Pancreas (tissue), 10 donors: ENCODE measurements at regions not wholly inside any gene's neighbourhood (a gene's known extent, or its start where the extent isn't known, plus 50 kb on each side); places are given as distances from the start of the nearest gene placed in this dataset.

ENCODE experiments used
- ATAC-seq, 4 donors: fragments of 200-7000 bp; cut with Tn5 transposase; one replicate each; pipeline versions ENCODE4 v1.8.0 to v1.9.1; 2020; ENCODE audit warnings: mild to moderate bottlenecking in 4 of 4, moderate library complexity in 4 of 4
- DNase-seq, 6 donors: peaks; one replicate each; pipeline ENCODE4 v3.0.0-alpha.2; 2020
- FAIRE-seq: peaks from 2 replicates; lab custom pipeline; 2012; peaks lifted over from hg19 to GRCh38; lab: Jason Lieb, UNC
- H3K27ac ChIP-seq, 4 donors: fragments of 200-600 bp; sonication (generic); 1 replicate in 3 of 4; 2 replicates in 1 of 4; pipeline versions ENCODE4 v1.5.0 to v1.8.0; 2020
- H3K27me3 ChIP-seq, 4 donors: fragments of 200-600 bp; one replicate each; pipeline ENCODE4 v1.8.0; 2021
- H3K36me3 ChIP-seq, 3 donors: fragments of 200-600 bp; sonication (generic) in 1 of 3; one replicate each; pipeline versions ENCODE4 v1.5.0 to v1.8.0; 2020 to 2021
- H3K4me1 ChIP-seq, 3 donors: fragments of 200-600 bp; one replicate each; pipeline ENCODE4 v1.8.0; 2021
- H3K4me3 ChIP-seq, 4 donors: fragments of 200-600 bp; sonication (generic) in 2 of 4; one replicate each; pipeline versions ENCODE4 v1.5.0 to v1.8.0; 2020 to 2021
- H3K9me3 ChIP-seq, 4 donors: fragments of 200-600 bp; one replicate each; pipeline ENCODE4 v1.8.0; 2021
- CTCF ChIP-seq, 4 donors: fragments of 200-600 bp; sonication (generic) in 3 of 4; IDR thresholded peaks; one replicate each; pipeline versions ENCODE4 v1.5.0 to v1.8.0; 2021; ENCODE audit warnings: antibody characterized with exemption in 4 of 4
- WGBS, 2 donors: extraction: QIAGEN DNeasy Blood & Tissue Kit; methylation state at CpG; one replicate each; pipeline ENCODE4 v1.1.7; 2013; 5-methylcytosine and 5-hydroxymethylcytosine counted together
- intact Hi-C, 3 donors: fragments of 100-400 bp; cut with DNase I; formaldehyde crosslinking; loops; one replicate each; pipeline versions ENCODE4 v1.11.1 to v1.14.2; 2022
- donor health status: healthy with polysubstance abuse.
- donor health status: DM: no; HTN: no; CAD: no; lungs with moderate emphysema.
- donor health status: DM: no; HTN: no; CAD: no.
- donor health status: control.
- donor health status: control.
- donor health status: Bipolar disorder and iron deficiency.
- donor health status: DM: yes; HTN: yes; CAD: no.
- donor health status: DM: no; HTN: no; CAD: no.
- donor health status: DM: no; HTN: no; CAD: no.
- donor health status: DM: yes; HTN: yes; CAD: no.

DNA sequence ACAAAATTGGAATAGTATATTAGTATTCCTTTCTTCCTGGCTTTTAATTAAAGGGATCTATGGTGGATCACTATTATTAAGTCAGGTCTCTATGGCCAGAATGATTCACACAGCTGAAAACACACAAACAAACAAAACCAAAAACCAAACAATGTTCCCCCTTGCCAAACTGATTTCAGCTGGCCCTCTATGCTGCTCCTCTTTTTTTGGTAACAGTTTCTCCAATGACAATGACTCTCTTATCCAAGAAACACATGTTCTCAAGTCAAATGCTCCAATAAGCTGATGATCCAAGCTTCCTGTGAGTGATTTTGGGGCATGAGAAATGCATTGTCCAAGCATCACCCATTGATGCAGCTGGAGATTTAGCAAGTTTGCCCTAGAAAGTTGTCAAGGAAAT, 193.4 kb upstream of the TUT7 start:
- intact Hi-C loops: no loop called here
- Histone ChIP-seq H3K27ac (no peak overlapping the region), H3K27me3 (no peaks in the 10 kb centered on the region), H3K4me3 (no peak overlapping the region), H3K36me3 (no peaks in the 10 kb centered on the region), H3K4me1 (peaks cover 0 to 4% (median 0%) of the 10 kb centered on the region in 3 donors), H3K9me3 (no peaks in the 10 kb centered on the region)
- ATAC-seq (no peak), FAIRE-seq (no peak), DNase-seq (no peak)
- TF ChIP-seq CTCF (IDR thresholded peaks at IDR 0.05): no peak

DNA sequence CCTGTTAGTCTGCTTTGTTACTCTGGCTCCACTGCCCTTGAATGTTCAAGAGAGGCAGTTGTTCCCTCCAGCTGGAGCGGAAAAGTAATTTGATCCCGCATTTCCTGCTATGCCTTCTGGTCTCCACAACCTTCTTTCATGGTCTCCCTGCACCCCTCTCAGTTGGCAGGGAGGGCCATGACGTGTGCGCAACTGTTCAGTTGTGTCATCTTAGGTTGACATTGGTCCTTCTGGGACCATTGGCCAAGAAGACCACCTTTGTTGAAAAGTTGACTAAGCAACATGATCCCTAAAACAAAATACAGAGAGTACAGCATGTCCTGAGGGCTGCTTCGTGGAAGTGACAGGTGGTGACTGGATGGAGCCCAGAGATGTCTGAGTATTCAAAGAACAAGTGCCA, 192.5 kb upstream of the TUT7 start:
- FAIRE-seq (no peak), DNase-seq (no peak), ATAC-seq (no peak)
- Histone ChIP-seq H3K4me1 (peaks cover 0 to 4% (median 0%) of the 10 kb centered on the region in 3 donors), H3K27ac (no peak overlapping the region), H3K4me3 (no peak overlapping the region), H3K36me3 (no peaks in the 10 kb centered on the region), H3K9me3 (no peaks in the 10 kb centered on the region), H3K27me3 (no peaks in the 10 kb centered on the region)
- WGBS, 2 donors: 83 to 91% methylated on average over 5 of the region's 5 CpGs
- intact Hi-C loops: no loop called here
- no peak for TF ChIP-seq CTCF (IDR thresholded peaks at IDR 0.05)

DNA sequence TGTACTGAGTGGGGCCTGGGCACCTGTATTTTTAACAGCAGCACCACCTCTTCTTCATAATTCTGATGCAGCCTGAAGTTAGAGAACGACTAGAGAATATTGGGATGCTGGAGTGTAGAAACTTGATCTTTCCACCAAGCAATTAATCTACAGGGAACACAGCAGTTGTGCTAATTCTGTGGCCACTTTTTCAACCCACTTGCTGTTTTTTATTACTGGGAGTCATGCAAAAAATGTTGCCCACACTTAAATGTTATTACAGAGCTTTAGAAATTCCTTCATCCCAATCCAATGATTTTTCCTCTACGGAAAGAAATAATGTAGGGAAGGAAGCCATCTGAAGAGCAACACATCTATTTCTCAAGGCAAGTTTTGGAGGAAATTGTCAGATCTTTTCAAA, 190.9 kb upstream of the TUT7 start:
- WGBS, 2 donors: 50 to 54% methylated on average over 2 of the region's 2 CpGs
- DNase-seq: no peak
- FAIRE-seq: no peak
- Histone ChIP-seq H3K4me1 (no peaks in the 10 kb centered on the region), H3K4me3 (no peak overlapping the region), H3K27ac (no peak overlapping the region), H3K36me3 (no peaks in the 10 kb centered on the region), H3K27me3 (no peaks in the 10 kb centered on the region), H3K9me3 (no peaks in the 10 kb centered on the region)
- TF ChIP-seq CTCF (IDR thresholded peaks at IDR 0.05): no peak
- no peak for ATAC-seq
- intact Hi-C loops: no loop called here

- intact Hi-C loops: no loop called here
- FAIRE-seq: no peak
- no peak for DNase-seq
- H3K9me3 ChIP-seq: no peaks in the 10 kb centered on the region
- H3K4me1 ChIP-seq: no peaks in the 10 kb centered on the region
- WGBS, 2 donors: 21 to 25% methylated on average over 2 of the region's 2 CpGs
- TF ChIP-seq CTCF (IDR thresholded peaks at IDR 0.05): no peak
- no peaks in the 10 kb centered on the region for H3K36me3 ChIP-seq
- no peak for ATAC-seq
- H3K27me3 ChIP-seq: no peaks in the 10 kb centered on the region
- no peak overlapping the region for H3K27ac ChIP-seq
- no peak overlapping the region for H3K4me3 ChIP-seq
Measured at GRCh38 chr9:86541014-86541570, 186.9 kb upstream of the TUT7 start.

DNA sequence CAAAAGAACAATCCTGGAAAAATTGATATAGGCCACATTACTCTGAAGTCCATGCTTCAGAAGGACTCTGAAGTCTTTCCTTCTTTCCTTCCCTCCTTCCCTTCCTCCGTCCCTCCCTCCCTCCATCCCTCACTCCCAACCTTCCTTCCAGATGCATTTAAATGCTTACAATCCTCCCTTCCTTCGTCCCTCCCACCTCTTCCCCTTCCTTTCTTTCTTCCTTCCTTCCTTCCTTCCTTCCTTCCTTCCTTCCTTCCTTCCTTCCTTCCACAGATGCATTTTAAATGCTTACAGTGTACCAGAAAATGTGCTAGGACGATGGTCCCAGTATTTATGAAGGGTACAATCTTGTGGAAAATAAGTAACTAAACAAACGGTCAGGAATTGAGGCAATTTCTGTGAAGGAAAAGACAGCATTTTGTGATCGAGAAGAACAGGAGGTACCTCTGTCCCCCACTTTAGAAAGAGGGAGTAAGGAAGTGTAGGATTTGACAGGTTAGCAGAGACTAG, 181.3 kb upstream of the TUT7 start:
- no peak for FAIRE-seq
- no peaks in the 10 kb centered on the region for H3K27me3 ChIP-seq
- H3K4me1 ChIP-seq: no peaks in the 10 kb centered on the region
- no peak overlapping the region for H3K27ac ChIP-seq
- no peak for ATAC-seq
- H3K4me3 ChIP-seq: no peak overlapping the region
- no peak for TF ChIP-seq CTCF (IDR thresholded peaks at IDR 0.05)
- no peak for DNase-seq
- H3K36me3 ChIP-seq: no peaks in the 10 kb centered on the region
- H3K9me3 ChIP-seq: no peaks in the 10 kb centered on the region
- WGBS, 2 donors: 68 to 79% methylated on average over 5 of the region's 5 CpGs
- intact Hi-C loops: no loop called here
